ENCODE measurements at regions not wholly inside any gene's neighbourhood (a gene's known extent, or its start where the extent isn't known, plus 50 kb on each side); places are given as distances from the start of the nearest gene placed in this dataset.

- ATAC-seq, result no peak
- H3K27ac ChIP-seq, result no peak overlapping the region
- WGBS, 3 donors, result 97% methylated on average over 4 of the region's 4 CpGs
- no peaks in the 10 kb centered on the region for H3K27me3 ChIP-seq (ENCODE audit: insufficient read depth in 3 of 3, low read length in 2 of 3)
- no peak for DNase-seq
- no peaks in the 10 kb centered on the region for H3K36me3 ChIP-seq (ENCODE audit: insufficient read depth in 1 of 2, low read depth in 1 of 2)
- H3K4me3 ChIP-seq, result no peak overlapping the region
- no peaks in the 10 kb centered on the region for H3K4me1 ChIP-seq
- H3K9me3 ChIP-seq, result no peaks in the 10 kb centered on the region
- TF ChIP-seq CTCF (IDR thresholded peaks at IDR 0.05), result no peak
- intact Hi-C loops (cut with DNase I), result no loop called here
Observed at GRCh38 chr2:174654419-174654941, 56.9 kb upstream of the WIPF1 start.

DNA sequence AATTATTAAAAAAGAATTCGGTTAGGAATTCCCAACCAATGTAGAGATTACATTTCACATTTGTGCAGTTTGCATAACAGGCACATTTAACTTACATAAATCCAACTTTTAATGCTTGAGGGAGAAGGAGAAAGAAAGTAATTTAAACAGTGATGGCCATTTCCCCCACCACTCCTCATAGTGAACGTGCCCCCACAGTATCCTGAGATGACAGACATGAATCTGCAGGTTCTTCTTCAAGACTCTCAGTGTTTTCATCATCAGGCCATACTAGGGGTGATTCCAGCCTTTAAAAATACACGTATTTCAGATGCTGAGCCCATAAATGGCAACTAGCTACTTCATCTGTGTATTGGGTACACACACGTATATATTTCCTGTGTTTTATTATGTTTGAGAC is 51.3 kb upstream of the WIPF1 start:
- peaks cover 5% of the 10 kb centered on the region for H3K9me3 ChIP-seq
- no peak overlapping the region for H3K27ac ChIP-seq
- no peak for ATAC-seq
- 95 to 98% (median 97%) methylated on average over 4 of the region's 4 CpGs for WGBS, 3 donors
- no peaks in the 10 kb centered on the region for H3K36me3 ChIP-seq (ENCODE audit: insufficient read depth in 1 of 2, low read depth in 1 of 2)
- no peak for DNase-seq
- no peak for TF ChIP-seq CTCF (IDR thresholded peaks at IDR 0.05)
- intact Hi-C loops (cut with DNase I), result no loop called here
- H3K27me3 ChIP-seq (ENCODE audit: insufficient read depth in 3 of 3, low read length in 2 of 3), result peaks cover 0 to 4% (median 0%) of the 10 kb centered on the region in 3 donors
- no peak overlapping the region for H3K4me3 ChIP-seq
- no peaks in the 10 kb centered on the region for H3K4me1 ChIP-seq

Data from psoas muscle (tissue), 7 donors.